ENCODE measurements at regions not wholly inside any gene's neighbourhood (a gene's known extent, or its start where the extent isn't known, plus 50 kb on each side); places are given as distances from the start of the nearest gene placed in this dataset.

GRCh38 chr10:23869996-23870395 is 338.9 kb upstream of the KIAA1217 start:
- H3K4me3 ChIP-seq (ENCODE audit: low read length): no peak overlapping the region
- no peak for TF ChIP-seq CTCF (IDR thresholded peaks at IDR 0.05; ENCODE audit: insufficient read depth, low read depth, low read length, missing control alignments)
- DNase-seq (ENCODE audit: low read depth): no peak

- H3K4me3 ChIP-seq (ENCODE audit: low read length): no peak overlapping the region
- no peak for TF ChIP-seq CTCF (IDR thresholded peaks at IDR 0.05; ENCODE audit: insufficient read depth, low read depth, low read length, missing control alignments)
- DNase-seq (ENCODE audit: low read depth): no peak
Observed at GRCh38 chr10:23870651-23871610, 338.0 kb upstream of the KIAA1217 start.

- TF ChIP-seq CTCF (IDR thresholded peaks at IDR 0.05; ENCODE audit: insufficient read depth, low read depth, low read length, missing control alignments): no peak
- H3K4me3 ChIP-seq (ENCODE audit: low read length): no peak overlapping the region
- DNase-seq (ENCODE audit: low read depth): no peak
Observed at GRCh38 chr10:23872290-23872689, 336.6 kb upstream of the KIAA1217 start.

GRCh38 chr10:23877791-23878320 is 331.1 kb upstream of the KIAA1217 start:
- DNase-seq (ENCODE audit: low read depth): no peak
- TF ChIP-seq CTCF (IDR thresholded peaks at IDR 0.05; ENCODE audit: insufficient read depth, low read depth, low read length, missing control alignments): no peak
- no peak overlapping the region for H3K4me3 ChIP-seq (ENCODE audit: low read length)

- DNase-seq (ENCODE audit: low read depth): no peak
- no peak for TF ChIP-seq CTCF (IDR thresholded peaks at IDR 0.05; ENCODE audit: insufficient read depth, low read depth, low read length, missing control alignments)
- no peak overlapping the region for H3K4me3 ChIP-seq (ENCODE audit: low read length)
Observed at GRCh38 chr10:23884670-23885069, 324.3 kb upstream of the KIAA1217 start.

GRCh38 chr10:23885853-23886252 is 323.1 kb upstream of the KIAA1217 start:
- TF ChIP-seq CTCF (IDR thresholded peaks at IDR 0.05; ENCODE audit: insufficient read depth, low read depth, low read length, missing control alignments): no peak
- no peak for DNase-seq (ENCODE audit: low read depth)
- no peak overlapping the region for H3K4me3 ChIP-seq (ENCODE audit: low read length)

Measured in epithelial cell of esophagus (primary cell).